ENCODE measurements at regions not wholly inside any gene's neighbourhood (a gene's known extent, or its start where the extent isn't known, plus 50 kb on each side); places are given as distances from the start of the nearest gene placed in this dataset.

DNA sequence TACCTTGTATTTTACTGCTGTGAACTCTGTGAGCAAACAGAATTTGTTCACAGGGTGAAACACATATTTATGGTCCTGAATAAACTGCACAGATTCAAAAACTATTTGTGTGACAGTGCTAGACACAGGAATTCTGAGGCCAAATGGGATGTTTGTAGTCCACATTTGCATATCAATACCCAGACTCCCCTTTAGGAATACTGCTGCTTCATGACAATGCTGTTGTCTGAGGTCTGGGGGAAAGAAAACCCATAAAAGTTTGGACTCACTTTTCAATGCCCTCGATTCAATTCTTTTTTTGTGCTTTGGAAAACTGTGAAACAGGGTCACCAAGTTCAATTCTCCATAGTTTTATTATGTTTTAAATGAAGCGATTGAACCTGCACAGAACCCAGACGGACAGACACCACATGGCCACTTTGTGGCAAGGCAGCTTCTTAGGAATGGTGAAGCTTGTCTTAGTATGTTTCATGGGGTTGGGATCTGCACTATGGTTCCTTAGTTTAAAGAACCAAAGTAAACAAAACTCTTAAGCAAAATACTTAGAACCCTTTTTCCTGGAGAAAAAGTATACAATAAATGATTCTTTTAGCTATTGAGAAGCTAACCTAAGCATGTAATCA is 92.3 kb upstream of the MAD2L1 start:
- TF ChIP-seq, protein P1, sequence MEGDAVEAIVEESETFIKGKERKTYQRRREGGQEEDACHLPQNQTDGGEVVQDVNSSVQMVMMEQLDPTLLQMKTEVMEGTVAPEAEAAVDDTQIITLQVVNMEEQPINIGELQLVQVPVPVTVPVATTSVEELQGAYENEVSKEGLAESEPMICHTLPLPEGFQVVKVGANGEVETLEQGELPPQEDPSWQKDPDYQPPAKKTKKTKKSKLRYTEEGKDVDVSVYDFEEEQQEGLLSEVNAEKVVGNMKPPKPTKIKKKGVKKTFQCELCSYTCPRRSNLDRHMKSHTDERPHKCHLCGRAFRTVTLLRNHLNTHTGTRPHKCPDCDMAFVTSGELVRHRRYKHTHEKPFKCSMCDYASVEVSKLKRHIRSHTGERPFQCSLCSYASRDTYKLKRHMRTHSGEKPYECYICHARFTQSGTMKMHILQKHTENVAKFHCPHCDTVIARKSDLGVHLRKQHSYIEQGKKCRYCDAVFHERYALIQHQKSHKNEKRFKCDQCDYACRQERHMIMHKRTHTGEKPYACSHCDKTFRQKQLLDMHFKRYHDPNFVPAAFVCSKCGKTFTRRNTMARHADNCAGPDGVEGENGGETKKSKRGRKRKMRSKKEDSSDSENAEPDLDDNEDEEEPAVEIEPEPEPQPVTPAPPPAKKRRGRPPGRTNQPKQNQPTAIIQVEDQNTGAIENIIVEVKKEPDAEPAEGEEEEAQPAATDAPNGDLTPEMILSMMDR (conservative IDR thresholded peaks at IDR 0.05; ENCODE audit: low read depth, low read length), result no peak
- TF ChIP-seq EZH2 (IDR thresholded peaks at IDR 0.05; ENCODE audit: borderline replicate concordance, low read depth, low read length, poor library complexity, severe bottlenecking), result no peak
